IMR-90 (cell line): ENCODE measurements at regions not wholly inside any gene's neighbourhood (a gene's known extent, or its start where the extent isn't known, plus 50 kb on each side); places are given as distances from the start of the nearest gene placed in this dataset.

Source experiments
- ATAC-seq: fragments of 200-7000 bp; cut with Tn5 transposase; 2 replicates; pipeline ENCODE4 v1.9.1; 2020; ENCODE audit warnings: low read depth, mild to moderate bottlenecking, moderate library complexity
- BruUV-seq: library from RNA; stranded (reverse); fragments of 400-500 nt; replicated peaks from 2 replicates; lab custom pipeline; 2021; lab: Mats Ljungman, UMichigan
- CTCF ChIA-PET: fragments of 300-600 bp; formaldehyde crosslinking; extraction: SDS; loops from one replicate; lab custom pipeline; 2021; ENCODE audit warnings: antibody characterized with exemption; lab: Yijun Ruan, JAX
- POLR2A ChIA-PET: fragments of 300-600 bp; sonication (Branson Sonifier 250); formaldehyde crosslinking; loops from one replicate; lab custom pipeline; 2022; ENCODE audit warnings: antibody characterized with exemption; ENCODE audit not compliant: unreplicated experiment; lab: Charles Lee
- DNase-seq: peaks from one replicate; pipeline ENCODE4 v3.0.0; 2013
- H2AFZ ChIP-seq: replicated peaks from 2 replicates; pipeline ENCODE3; 2013; ENCODE audit warnings: low read length, mild to moderate bottlenecking; ENCODE audit not compliant: poor library complexity
- H2AK5ac ChIP-seq: 2 replicates; pipeline ENCODE4 v1.6.1; 2013; ENCODE audit warnings: low read depth, low read length, inconsistent platforms
- H2AK9ac ChIP-seq: replicated peaks from 2 replicates; pipeline ENCODE3; 2013; ENCODE audit warnings: mild to moderate bottlenecking, low read depth, low read length, moderate library complexity; ENCODE audit not compliant: poor library complexity
- H2BK120ac ChIP-seq: 2 replicates; pipeline ENCODE4 v1.6.1; 2013; ENCODE audit warnings: low read depth, low read length, inconsistent platforms
- H2BK15ac ChIP-seq: 3 replicates; pipeline ENCODE4 v1.6.1; 2013; ENCODE audit warnings: low read depth, low read length, inconsistent platforms
- H2BK20ac ChIP-seq: 2 replicates; pipeline ENCODE4 v1.6.1; 2013; ENCODE audit warnings: low read depth, mild to moderate bottlenecking, inconsistent platforms, low read length, moderate library complexity
- H2BK5ac ChIP-seq: 2 replicates; pipeline ENCODE4 v1.6.1; 2013; ENCODE audit warnings: mild to moderate bottlenecking, low read depth, low read length, inconsistent platforms; ENCODE audit not compliant: poor library complexity, severe bottlenecking
- H3K14ac ChIP-seq: replicated peaks from 2 replicates; pipeline ENCODE4 v1.6.1; 2013; ENCODE audit warnings: low read depth, low read length, inconsistent platforms
- H3K18ac ChIP-seq: 2 replicates; pipeline ENCODE4 v1.6.1; 2013; ENCODE audit warnings: low read depth, low read length, control low read depth
- H3K23ac ChIP-seq: 2 replicates; pipeline ENCODE4 v1.6.1; 2013; ENCODE audit warnings: low read depth, low read length, inconsistent platforms
- H3K27ac ChIP-seq: 2 replicates; pipeline ENCODE4 v1.5.1; 2013; ENCODE audit warnings: mild to moderate bottlenecking, control low read depth, low read length; ENCODE audit not compliant: insufficient read depth
- H3K27me3 ChIP-seq: 2 replicates; pipeline ENCODE4 v1.6.1; 2013; ENCODE audit warnings: low read length; ENCODE audit not compliant: control insufficient read depth, insufficient read depth
- H3K36me3 ChIP-seq: 2 replicates; pipeline ENCODE4 v1.6.1; 2013; ENCODE audit warnings: low read length, mixed read lengths; ENCODE audit not compliant: control insufficient read depth, insufficient read depth
- H3K4ac ChIP-seq: 2 replicates; pipeline ENCODE4 v1.6.1; 2013; ENCODE audit warnings: low read depth, low read length, inconsistent platforms
- H3K4me1 ChIP-seq: 2 replicates; pipeline ENCODE4 v1.6.1; 2013; ENCODE audit warnings: low read length, mixed read lengths; ENCODE audit not compliant: control insufficient read depth, insufficient read depth
- H3K4me2 ChIP-seq: 2 replicates; pipeline ENCODE4 v1.6.1; 2013; ENCODE audit warnings: low read depth, mild to moderate bottlenecking, control low read depth, low read length, moderate library complexity
- H3K4me3 ChIP-seq: 2 replicates; pipeline ENCODE4 v1.5.1; 2013; ENCODE audit warnings: low read depth, mild to moderate bottlenecking, control low read depth, low read length, moderate library complexity; ENCODE audit not compliant: insufficient read depth
- H3K56ac ChIP-seq: 2 replicates; pipeline ENCODE4 v1.6.1; 2013; ENCODE audit warnings: low read length, inconsistent platforms; ENCODE audit not compliant: insufficient read depth; ENCODE audit errors: extremely low read depth
- H3K79me1 ChIP-seq, 2 experiments: 2 replicates each; pipeline ENCODE4 v1.6.1; 2013; ENCODE audit warnings: low read length in 2 of 2, inconsistent platforms in 1 of 2, low read depth in 1 of 2
- H3K9ac ChIP-seq: 2 replicates; pipeline ENCODE4 v1.6.1; 2013; ENCODE audit warnings: low read depth, low read length, control low read depth
- H3K9me1 ChIP-seq: 2 replicates; pipeline ENCODE4 v1.6.1; 2013; ENCODE audit warnings: low read length, inconsistent platforms; ENCODE audit not compliant: insufficient read depth
- H3K9me3 ChIP-seq: 2 replicates; pipeline ENCODE4 v1.6.1; 2013; ENCODE audit warnings: low read length; ENCODE audit not compliant: control insufficient read depth, insufficient read depth
- H4K20me1 ChIP-seq: 2 replicates; pipeline ENCODE4 v1.6.1; 2013; ENCODE audit warnings: low read length, inconsistent platforms; ENCODE audit not compliant: insufficient read depth
- H4K5ac ChIP-seq: 2 replicates; pipeline ENCODE4 v1.6.1; 2013; ENCODE audit warnings: mild to moderate bottlenecking, low read depth, low read length, control low read depth
- H4K8ac ChIP-seq, 2 experiments: 2 replicates each; pipeline ENCODE4 v1.6.1; 2013; ENCODE audit warnings: low read depth in 2 of 2, low read length in 2 of 2, control low read depth in 1 of 2, inconsistent platforms in 1 of 2
- H4K91ac ChIP-seq: 2 replicates; pipeline ENCODE4 v1.6.1; 2013; ENCODE audit warnings: low read depth, low read length, inconsistent platforms; ENCODE audit not compliant: insufficient read depth
- CEBPB ChIP-seq: IDR thresholded peaks from 2 replicates; pipeline ENCODE4 v1.6.1; 2012; ENCODE audit warnings: low read depth, low read length, improper control_type of control experiment
- FOS ChIP-seq: fragments of 150-350 bp; IDR thresholded peaks from 2 replicates; pipeline ENCODE4 v1.6.1; 2016; ENCODE audit warnings: low read depth, low read length
- MAFK ChIP-seq: IDR thresholded peaks from 2 replicates; pipeline ENCODE4 v1.6.1; 2012; ENCODE audit warnings: low read depth, low read length, improper control_type of control experiment
- MXI1 ChIP-seq: IDR thresholded peaks from 2 replicates; pipeline ENCODE4 v1.6.1; 2012; ENCODE audit warnings: low read depth, mild to moderate bottlenecking, low read length, moderate library complexity, borderline replicate concordance
- NFE2L2 ChIP-seq: fragments of 150-350 bp; IDR thresholded peaks from 2 replicates; pipeline ENCODE4 v1.6.1; 2016; ENCODE audit warnings: low read depth, mild to moderate bottlenecking, low read length
- RAD21 ChIP-seq: IDR thresholded peaks from 2 replicates; pipeline ENCODE4 v1.6.1; 2012; ENCODE audit warnings: low read length, improper control_type of control experiment
- RCOR1 ChIP-seq: IDR thresholded peaks from 2 replicates; pipeline ENCODE4 v1.6.1; 2012; ENCODE audit warnings: mild to moderate bottlenecking, low read length, improper control_type of control experiment; ENCODE audit not compliant: insufficient replicate concordance
- SMC3 ChIP-seq: fragments of 150-350 bp; IDR thresholded peaks from 2 replicates; pipeline ENCODE4 v1.6.1; 2016; ENCODE audit warnings: low read depth, mild to moderate bottlenecking, antibody characterized with exemption, low read length, moderate library complexity
- USF2 ChIP-seq: fragments of 150-350 bp; IDR thresholded peaks from 2 replicates; pipeline ENCODE4 v1.6.1; 2017; ENCODE audit warnings: mild to moderate bottlenecking, antibody characterized with exemption, low read length, low read depth
- WGBS, 2 experiments: methylation state at CpG; one replicate each; pipeline versions ENCODE4 v1.1.5 to v1.1.7; 2013; ENCODE audit warnings: missing lambda C conversion rate in 2 of 2; ENCODE audit not compliant: insufficient read length in 1 of 2; ENCODE audit errors: extremely low coverage in 2 of 2; 5-methylcytosine and 5-hydroxymethylcytosine counted together
- dilution Hi-C: fragments of 300-500 bp; cut with HindIII; formaldehyde crosslinking; loops from one replicate; pipeline ENCODE4 v1.14.3; 2018; ENCODE audit warnings: low sequenced_read_pairs; ENCODE audit not compliant: unreplicated experiment
- in situ Hi-C: fragments of 300-500 bp; cut with MboI; formaldehyde crosslinking; loops from 3 replicates; pipeline ENCODE4 v1.14.3; 2019; ENCODE audit warnings: low sequenced_read_pairs, inconsistent platforms, mixed read lengths
- intact Hi-C: fragments of 100-400 bp; cut with micrococcal nuclease; formaldehyde crosslinking; loops from 2 replicates; pipeline ENCODE4 v1.10.0; 2022

- no peak for TF ChIP-seq RCOR1
These were observed 532.8 kb upstream of the TBL1XR1 start (continued) for GRCh38 chr3:177729956-177730681.

GRCh38 chr3:177730814-177731213, 533.5 kb upstream of the TBL1XR1 start:
- H3K9me1 ChIP-seq: peaks cover 3% of the 10 kb centered on the region; the same call in 1 of the 2 replicates
- dilution Hi-C loops (no loop called here), in situ Hi-C loops (no loop called here), intact Hi-C loops (loop anchor here (1.0 to 5.0 kb wide), 2 partner anchors 22 to 534 kb away; partner anchors contain the start of gene TBL1XR1)
- DNase-seq: no peak
- H3K27ac ChIP-seq: no peak overlapping the region
- no peak overlapping the region for H3K56ac ChIP-seq
- H3K23ac ChIP-seq: no peak overlapping the region
- H3K4ac ChIP-seq: peak overlapping the region; percentile 65
- H2AFZ ChIP-seq: no peak overlapping the region
- H2AK9ac ChIP-seq: no peak overlapping the region
- H4K8ac ChIP-seq: peak overlapping the region in 1 of 2 experiments; percentile 6; a peak in 1 of 4 replicates
- H4K91ac ChIP-seq: peak overlapping the region; percentile 43; the same call in 1 of the 2 replicates
- H2BK20ac ChIP-seq: peak overlapping the region; percentile 77
- H3K14ac ChIP-seq: peak overlapping the region; percentile 64; the same call in 1 of the 2 replicates
- H3K4me1 ChIP-seq: peaks cover 9% of the 10 kb centered on the region
- TF ChIP-seq FOS (no peak), MXI1 (no peak), CEBPB (no peak), NFE2L2 (no peak), SMC3 (no peak), MAFK (no peak), USF2 (no peak), RAD21 (no peak)
- no peaks in the 10 kb centered on the region for H3K36me3 ChIP-seq
- peak overlapping the region; percentile 34 for H3K18ac ChIP-seq
- no peak overlapping the region for H3K4me3 ChIP-seq
- no peaks in the 10 kb centered on the region for H4K20me1 ChIP-seq
- POLR2A ChIA-PET: interaction anchor here (0.6 kb wide), 1 partner anchor 146 kb away, joined by 6 read pairs; no protein-coding TSS in a partner anchor
- H3K9ac ChIP-seq: no peak overlapping the region
- no peaks in the 10 kb centered on the region for H3K9me3 ChIP-seq
- H2BK15ac ChIP-seq: peak overlapping the region; percentile 70; the same call in 2 of the 3 replicates
- peak overlapping the region; percentile 41 for H2AK5ac ChIP-seq
- peak overlapping the region; percentile 71 for H2BK120ac ChIP-seq
- H3K27me3 ChIP-seq: no peaks in the 10 kb centered on the region
- H3K4me2 ChIP-seq: no peak overlapping the region
- no CpG with 5 or more reads among the region's 6 CpGs for WGBS, 2 experiments
- no peak overlapping the region for H4K5ac ChIP-seq
- no peak for ATAC-seq
- H3K79me1 ChIP-seq: no peaks in the 10 kb centered on the region
- CTCF ChIA-PET: interaction anchor here (0.6 to 1.7 kb wide), 2 partner anchors 15 to 63 kb away, joined by 3 to 4 read pairs; no protein-coding TSS in a partner anchor
- no TSS peak for BruUV-seq
- H2BK5ac ChIP-seq: no peak overlapping the region
